GM19397 (cell line): ENCODE measurements at regions not wholly inside any gene's neighbourhood (a gene's known extent, or its start where the extent isn't known, plus 50 kb on each side); places are given as distances from the start of the nearest gene placed in this dataset.

ENCODE experiments used
- ATAC-seq: cut with Tn5 transposase; IDR thresholded peaks from one replicate; pipeline ENCODE4 v1.9.1; 2021; ENCODE audit warnings: mild to moderate bottlenecking, moderate library complexity; ENCODE audit not compliant: unreplicated experiment

- ATAC-seq: no peak
These were observed 250.6 kb upstream of the NDST3 start for GRCh38 chr4:117783716-117784115.

- ATAC-seq: no peak
These were observed 250.0 kb upstream of the NDST3 start for GRCh38 chr4:117784266-117784665.

GRCh38 chr4:117786566-117786965 is 247.7 kb upstream of the NDST3 start:
- ATAC-seq: no peak

GRCh38 chr4:117793845-117794480 is 240.3 kb upstream of the NDST3 start:
- no peak for ATAC-seq

GRCh38 chr4:117796677-117797076 is 237.6 kb upstream of the NDST3 start:
- no peak for ATAC-seq

- no peak for ATAC-seq
These were observed 233.7 kb upstream of the NDST3 start for GRCh38 chr4:117800636-117801035.

GRCh38 chr4:117801756-117802155 is 232.5 kb upstream of the NDST3 start:
- ATAC-seq: no peak

GRCh38 chr4:117811731-117812130 is 222.6 kb upstream of the NDST3 start:
- ATAC-seq: no peak

GRCh38 chr4:117814277-117815246 is 219.7 kb upstream of the NDST3 start:
- no peak for ATAC-seq

GRCh38 chr4:117817301-117817700 is 217.0 kb upstream of the NDST3 start:
- no peak for ATAC-seq

- ATAC-seq: no peak
These were observed 212.5 kb upstream of the NDST3 start for GRCh38 chr4:117821834-117822233.

- ATAC-seq: no peak
These were observed 210.9 kb upstream of the NDST3 start for GRCh38 chr4:117823388-117823787.

- no peak for ATAC-seq
These were observed 208.7 kb upstream of the NDST3 start for GRCh38 chr4:117825600-117825999.

GRCh38 chr4:117831060-117831683 is 203.1 kb upstream of the NDST3 start:
- ATAC-seq: no peak

- ATAC-seq: no peak
These were observed 198.7 kb upstream of the NDST3 start for GRCh38 chr4:117835566-117835965.

- ATAC-seq: no peak
These were observed 189.7 kb upstream of the NDST3 start for GRCh38 chr4:117844594-117844993.

- ATAC-seq: no peak
These were observed 189.0 kb upstream of the NDST3 start for GRCh38 chr4:117845270-117845669.

GRCh38 chr4:117847849-117848248 is 186.4 kb upstream of the NDST3 start:
- no peak for ATAC-seq

- ATAC-seq: no peak
These were observed 166.1 kb upstream of the NDST3 start for GRCh38 chr4:117868201-117868600.

GRCh38 chr4:117873779-117874178 is 160.5 kb upstream of the NDST3 start:
- ATAC-seq: no peak

GRCh38 chr4:117874216-117874615 is 160.1 kb upstream of the NDST3 start:
- ATAC-seq: no peak

GRCh38 chr4:117889978-117890377 is 144.3 kb upstream of the NDST3 start:
- no peak for ATAC-seq
